GM19438 (cell line): ENCODE measurements at regions not wholly inside any gene's neighbourhood (a gene's known extent, or its start where the extent isn't known, plus 50 kb on each side); places are given as distances from the start of the nearest gene placed in this dataset.
"Not testable (repeated sequence)": the region's sequence is repeated elsewhere in the genome, so short reads cannot be mapped to it uniquely, and the experiment has no call there.

Source experiments
- ATAC-seq: cut with Tn5 transposase; IDR thresholded peaks from one replicate; pipeline ENCODE4 v1.9.1; 2021; ENCODE audit warnings: low read depth; ENCODE audit not compliant: unreplicated experiment

- ATAC-seq, result no peak
Observed at GRCh38 chr12:76652402-76652801, 92.8 kb upstream of the OSBPL8 start.

- ATAC-seq, result no peak
Observed at GRCh38 chr12:76653342-76653741, 93.8 kb upstream of the OSBPL8 start.

- no peak for ATAC-seq
Observed at GRCh38 chr12:76664731-76665130, 99.2 kb upstream of the ZDHHC17 start.

GRCh38 chr12:76666290-76666835, 97.6 kb upstream of the ZDHHC17 start:
- no peak for ATAC-seq

GRCh38 chr12:76669981-76670380, 93.9 kb upstream of the ZDHHC17 start:
- ATAC-seq, result no peak

GRCh38 chr12:76670776-76671175, 93.1 kb upstream of the ZDHHC17 start:
- ATAC-seq, result no peak

GRCh38 chr12:76674669-76675315, 89.1 kb upstream of the ZDHHC17 start:
- ATAC-seq, result no peak

GRCh38 chr12:76676261-76676660, 87.7 kb upstream of the ZDHHC17 start:
- ATAC-seq, result not testable (repeated sequence)

GRCh38 chr12:76678992-76679391, 84.9 kb upstream of the ZDHHC17 start:
- ATAC-seq, result no peak

- no peak for ATAC-seq
Observed at GRCh38 chr12:76679778-76680177, 84.1 kb upstream of the ZDHHC17 start.

- ATAC-seq, result no peak
Observed at GRCh38 chr12:76680940-76681339, 83.0 kb upstream of the ZDHHC17 start.

- no peak for ATAC-seq
Observed at GRCh38 chr12:76685246-76685678, 78.7 kb upstream of the ZDHHC17 start.

GRCh38 chr12:76687981-76688380, 75.9 kb upstream of the ZDHHC17 start:
- no peak for ATAC-seq

GRCh38 chr12:76688631-76689030, 75.3 kb upstream of the ZDHHC17 start:
- no peak for ATAC-seq

GRCh38 chr12:76690921-76691700, 72.8 kb upstream of the ZDHHC17 start:
- no peak for ATAC-seq

GRCh38 chr12:76692846-76693245, 71.1 kb upstream of the ZDHHC17 start:
- no peak for ATAC-seq

GRCh38 chr12:76694369-76694768, 69.5 kb upstream of the ZDHHC17 start:
- ATAC-seq, result no peak

GRCh38 chr12:76696186-76696585, 67.7 kb upstream of the ZDHHC17 start:
- ATAC-seq, result no peak

- no peak for ATAC-seq
Observed at GRCh38 chr12:76697849-76698248, 66.1 kb upstream of the ZDHHC17 start.

- no peak for ATAC-seq
Observed at GRCh38 chr12:76698316-76698715, 65.6 kb upstream of the ZDHHC17 start.

- no peak for ATAC-seq
Observed at GRCh38 chr12:76698966-76699365, 64.9 kb upstream of the ZDHHC17 start.

- no peak for ATAC-seq
Observed at GRCh38 chr12:76701690-76702089, 62.2 kb upstream of the ZDHHC17 start.
